NCI-H1417 (cell line): ENCODE measurements at regions not wholly inside any gene's neighbourhood (a gene's known extent, or its start where the extent isn't known, plus 50 kb on each side); places are given as distances from the start of the nearest gene placed in this dataset.
A peak's percentile ranks its signal among the peaks of the same experiment; 100 is the strongest.

Source experiments
- DNase-seq, 3 experiments: peaks; one replicate each; lab custom pipeline; 2025; lab: John Stamatoyannopoulos, UW

- no peak for DNase-seq
These were observed 88.0 kb downstream of the SOX9 start for GRCh38 chr17:72208832-72209231.

GRCh38 chr17:72212041-72212440 lies 91.2 kb downstream of the SOX9 start:
- DNase-seq = no peak

- no peak for DNase-seq
These were observed 94.7 kb downstream of the SOX9 start for GRCh38 chr17:72215490-72215889.

GRCh38 chr17:72215928-72216327 lies 95.1 kb downstream of the SOX9 start:
- no peak for DNase-seq

GRCh38 chr17:72219137-72219823 lies 98.5 kb downstream of the SOX9 start:
- DNase-seq = no peak

GRCh38 chr17:72219824-72220493 lies 99.1 kb downstream of the SOX9 start:
- DNase-seq = no peak

- DNase-seq = no peak
These were observed 102.0 kb downstream of the SOX9 start for GRCh38 chr17:72222661-72223380.

GRCh38 chr17:72223866-72224291 lies 103.1 kb downstream of the SOX9 start:
- DNase-seq = no peak

- no peak for DNase-seq
These were observed 105.5 kb downstream of the SOX9 start for GRCh38 chr17:72226322-72226721.

- DNase-seq = no peak
These were observed 113.2 kb downstream of the SOX9 start for GRCh38 chr17:72233986-72234385.

- no peak for DNase-seq
These were observed 114.2 kb downstream of the SOX9 start for GRCh38 chr17:72234985-72235384.

GRCh38 chr17:72236980-72237633 lies 116.3 kb downstream of the SOX9 start:
- peak; percentile 60 to 86 (median 65) for DNase-seq

- no peak for DNase-seq
These were observed 117.4 kb downstream of the SOX9 start for GRCh38 chr17:72238157-72238673.

- no peak for DNase-seq
These were observed 118.7 kb downstream of the SOX9 start for GRCh38 chr17:72239548-72239947.

- no peak for DNase-seq
These were observed 119.5 kb downstream of the SOX9 start for GRCh38 chr17:72240333-72240732.

GRCh38 chr17:72244494-72244893 lies 123.7 kb downstream of the SOX9 start:
- DNase-seq = no peak

GRCh38 chr17:72244956-72245355 lies 124.1 kb downstream of the SOX9 start:
- DNase-seq = no peak

GRCh38 chr17:72249441-72249840 lies 128.6 kb downstream of the SOX9 start:
- no peak for DNase-seq

GRCh38 chr17:72250206-72250605 lies 129.4 kb downstream of the SOX9 start:
- no peak for DNase-seq

- no peak for DNase-seq
These were observed 132.8 kb downstream of the SOX9 start for GRCh38 chr17:72253597-72253996.

- no peak for DNase-seq
These were observed 134.1 kb downstream of the SOX9 start for GRCh38 chr17:72254808-72255449.

- DNase-seq = peak; percentile 4 to 34 (median 11)
These were observed 134.7 kb downstream of the SOX9 start for GRCh38 chr17:72255481-72255880.
